MM.1S (cell line): ENCODE measurements at regions not wholly inside any gene's neighbourhood (a gene's known extent, or its start where the extent isn't known, plus 50 kb on each side); places are given as distances from the start of the nearest gene placed in this dataset.

Experiments used
- CTCF ChIP-seq: fragments of 300-600 bp; sonication (generic); IDR thresholded peaks from 2 replicates; pipeline ENCODE4 v1.5.1; 2016; ENCODE audit warnings: antibody characterized with exemption, low read length, mixed read lengths
- EZH2phosphoT487 ChIP-seq: fragments of 300-600 bp; sonication (generic); IDR thresholded peaks from 2 replicates; pipeline ENCODE4 v1.6.1; 2018; ENCODE audit warnings: antibody characterized with exemption, low read length

GRCh38 chr12:130027798-130028197, 124.0 kb upstream of the TMEM132D start:
- no peak for TF ChIP-seq CTCF
- no peak for TF ChIP-seq EZH2phosphoT487
